ENCODE measurements at regions not wholly inside any gene's neighbourhood (a gene's known extent, or its start where the extent isn't known, plus 50 kb on each side); places are given as distances from the start of the nearest gene placed in this dataset.
"Not testable (repeated sequence)": the region's sequence is repeated elsewhere in the genome, so short reads cannot be mapped to it uniquely, and the experiment has no call there.

GRCh38 chr2:188684795-188685194, 289.4 kb upstream of the COL3A1 start:
- no peaks in the 10 kb centered on the region for H3K27me3 ChIP-seq (ENCODE audit: control insufficient read depth, insufficient read depth, low read length)
- H3K36me3 ChIP-seq (replicated peaks; ENCODE audit: control insufficient read depth, insufficient read depth, low read length), result no peaks in the 10 kb centered on the region
- H3K4me3 ChIP-seq (ENCODE audit: insufficient read depth, low read depth, low read length), result no peak overlapping the region
- DNase-seq, result no peak

- no peaks in the 10 kb centered on the region for H3K36me3 ChIP-seq (replicated peaks; ENCODE audit: control insufficient read depth, insufficient read depth, low read length)
- DNase-seq, result no peak
- no peaks in the 10 kb centered on the region for H3K27me3 ChIP-seq (ENCODE audit: control insufficient read depth, insufficient read depth, low read length)
- no peak overlapping the region for H3K4me3 ChIP-seq (ENCODE audit: insufficient read depth, low read depth, low read length)
Measured at GRCh38 chr2:188693111-188693510, 281.1 kb upstream of the COL3A1 start.

- H3K27me3 ChIP-seq (ENCODE audit: control insufficient read depth, insufficient read depth, low read length), result no peaks in the 10 kb centered on the region
- DNase-seq, result no peak
- H3K4me3 ChIP-seq (ENCODE audit: insufficient read depth, low read depth, low read length), result no peak overlapping the region
- no peaks in the 10 kb centered on the region for H3K36me3 ChIP-seq (replicated peaks; ENCODE audit: control insufficient read depth, insufficient read depth, low read length)
Measured at GRCh38 chr2:188693771-188694170, 280.4 kb upstream of the COL3A1 start.

GRCh38 chr2:188695953-188696352, 278.2 kb upstream of the COL3A1 start:
- Histone ChIP-seq H3K4me3 (ENCODE audit: insufficient read depth, low read depth, low read length) (no peak overlapping the region), H3K36me3 (replicated peaks; ENCODE audit: control insufficient read depth, insufficient read depth, low read length) (no peaks in the 10 kb centered on the region), H3K27me3 (ENCODE audit: control insufficient read depth, insufficient read depth, low read length) (no peaks in the 10 kb centered on the region)
- DNase-seq, result no peak

GRCh38 chr2:188698151-188698550, 276.0 kb upstream of the COL3A1 start:
- H3K27me3 ChIP-seq (ENCODE audit: control insufficient read depth, insufficient read depth, low read length); DNase-seq; H3K4me3 ChIP-seq (ENCODE audit: insufficient read depth, low read depth, low read length); H3K36me3 ChIP-seq (replicated peaks; ENCODE audit: control insufficient read depth, insufficient read depth, low read length): not testable (repeated sequence)

- Histone ChIP-seq H3K4me3 (ENCODE audit: insufficient read depth, low read depth, low read length) (no peak overlapping the region), H3K27me3 (ENCODE audit: control insufficient read depth, insufficient read depth, low read length) (no peaks in the 10 kb centered on the region), H3K36me3 (replicated peaks; ENCODE audit: control insufficient read depth, insufficient read depth, low read length) (no peaks in the 10 kb centered on the region)
- DNase-seq, result no peak
Measured at GRCh38 chr2:188701836-188702235, 272.3 kb upstream of the COL3A1 start.

GRCh38 chr2:188705191-188705590, 269.0 kb upstream of the COL3A1 start:
- DNase-seq, result no peak
- no peaks in the 10 kb centered on the region for H3K27me3 ChIP-seq (ENCODE audit: control insufficient read depth, insufficient read depth, low read length)
- H3K36me3 ChIP-seq (replicated peaks; ENCODE audit: control insufficient read depth, insufficient read depth, low read length), result no peaks in the 10 kb centered on the region
- no peak overlapping the region for H3K4me3 ChIP-seq (ENCODE audit: insufficient read depth, low read depth, low read length)

GRCh38 chr2:188713961-188714360, 260.2 kb upstream of the COL3A1 start:
- DNase-seq, result no peak
- Histone ChIP-seq H3K4me3 (ENCODE audit: insufficient read depth, low read depth, low read length) (no peak overlapping the region), H3K36me3 (replicated peaks; ENCODE audit: control insufficient read depth, insufficient read depth, low read length) (no peaks in the 10 kb centered on the region), H3K27me3 (ENCODE audit: control insufficient read depth, insufficient read depth, low read length) (no peaks in the 10 kb centered on the region)

- DNase-seq, result no peak
- Histone ChIP-seq H3K27me3 (ENCODE audit: control insufficient read depth, insufficient read depth, low read length) (no peaks in the 10 kb centered on the region), H3K36me3 (replicated peaks; ENCODE audit: control insufficient read depth, insufficient read depth, low read length) (no peaks in the 10 kb centered on the region), H3K4me3 (ENCODE audit: insufficient read depth, low read depth, low read length) (no peak overlapping the region)
Measured at GRCh38 chr2:188720811-188721605, 253.2 kb upstream of the COL3A1 start.

GRCh38 chr2:188721784-188722183, 252.4 kb upstream of the COL3A1 start:
- Histone ChIP-seq H3K27me3 (ENCODE audit: control insufficient read depth, insufficient read depth, low read length) (no peaks in the 10 kb centered on the region), H3K4me3 (ENCODE audit: insufficient read depth, low read depth, low read length) (no peak overlapping the region)
- DNase-seq, result no peak

GRCh38 chr2:188725746-188726360, 248.3 kb upstream of the COL3A1 start:
- Histone ChIP-seq H3K36me3 (replicated peaks; ENCODE audit: control insufficient read depth, insufficient read depth, low read length) (no peaks in the 10 kb centered on the region), H3K4me3 (ENCODE audit: insufficient read depth, low read depth, low read length) (no peak overlapping the region), H3K27me3 (ENCODE audit: control insufficient read depth, insufficient read depth, low read length) (no peaks in the 10 kb centered on the region)
- no peak for DNase-seq

More at GRCh38 chr2:188721784-188722183, 252.4 kb upstream of the COL3A1 start:
- H3K36me3 ChIP-seq (replicated peaks; ENCODE audit: control insufficient read depth, insufficient read depth, low read length), result no peaks in the 10 kb centered on the region

- no peak overlapping the region for H3K4me3 ChIP-seq (ENCODE audit: insufficient read depth, low read depth, low read length)
- DNase-seq, result no peak
- no peaks in the 10 kb centered on the region for H3K36me3 ChIP-seq (replicated peaks; ENCODE audit: control insufficient read depth, insufficient read depth, low read length)
- no peaks in the 10 kb centered on the region for H3K27me3 ChIP-seq (ENCODE audit: control insufficient read depth, insufficient read depth, low read length)
Measured at GRCh38 chr2:188726626-188727247, 247.4 kb upstream of the COL3A1 start.

GRCh38 chr2:188727846-188728245, 246.3 kb upstream of the COL3A1 start:
- Histone ChIP-seq H3K36me3 (replicated peaks; ENCODE audit: control insufficient read depth, insufficient read depth, low read length) (no peaks in the 10 kb centered on the region), H3K27me3 (ENCODE audit: control insufficient read depth, insufficient read depth, low read length) (no peaks in the 10 kb centered on the region), H3K4me3 (ENCODE audit: insufficient read depth, low read depth, low read length) (no peak overlapping the region)
- no peak for DNase-seq

GRCh38 chr2:188734691-188735090, 239.5 kb upstream of the COL3A1 start:
- DNase-seq, result peak; percentile 11
- H3K4me3 ChIP-seq (ENCODE audit: insufficient read depth, low read depth, low read length), result no peak overlapping the region
- no peaks in the 10 kb centered on the region for H3K36me3 ChIP-seq (replicated peaks; ENCODE audit: control insufficient read depth, insufficient read depth, low read length)
- H3K27me3 ChIP-seq (ENCODE audit: control insufficient read depth, insufficient read depth, low read length), result no peaks in the 10 kb centered on the region

GRCh38 chr2:188746727-188747126, 227.4 kb upstream of the COL3A1 start:
- Histone ChIP-seq H3K36me3 (replicated peaks; ENCODE audit: control insufficient read depth, insufficient read depth, low read length) (no peaks in the 10 kb centered on the region), H3K4me3 (ENCODE audit: insufficient read depth, low read depth, low read length) (no peak overlapping the region), H3K27me3 (ENCODE audit: control insufficient read depth, insufficient read depth, low read length) (no peaks in the 10 kb centered on the region)
- DNase-seq, result no peak

Data from H7 (cell line).